Caco-2 (cell line): ENCODE measurements at regions not wholly inside any gene's neighbourhood (a gene's known extent, or its start where the extent isn't known, plus 50 kb on each side); places are given as distances from the start of the nearest gene placed in this dataset.

Source experiments
- BruUV-seq: library from RNA; stranded (reverse); fragments of 400-500 nt; replicated peaks from 2 replicates; lab custom pipeline; 2021; lab: Mats Ljungman, UMichigan
- CTCF ChIA-PET: fragments of 300-600 bp; sonication (Branson Sonifier 250); formaldehyde crosslinking; loops from one replicate; lab custom pipeline; 2022; ENCODE audit warnings: antibody characterized with exemption; lab: Charles Lee
- POLR2A ChIA-PET: fragments of 300-600 bp; sonication (Branson Sonifier 250); formaldehyde crosslinking; loops from one replicate; lab custom pipeline; 2022; ENCODE audit warnings: antibody characterized with exemption; lab: Charles Lee
- DNase-seq, 2 experiments: peaks; one replicate each; pipeline versions ENCODE4 v3.0.0 to v3.0.0-alpha.2; 2020 to 2022
- H3K27me3 ChIP-seq: replicated peaks from 2 replicates; pipeline ENCODE4 v1.6.0; 2011; ENCODE audit warnings: low read length; ENCODE audit not compliant: control insufficient read depth, insufficient read depth
- H3K36me3 ChIP-seq: 2 replicates; pipeline ENCODE4 v1.5.1; 2011; ENCODE audit warnings: low read length; ENCODE audit not compliant: control insufficient read depth, insufficient read depth
- H3K4me1 ChIP-seq: fragments of 250-450 bp; sonication (Bioruptor Pico); 2 replicates; pipeline ENCODE4 v1.5.1; 2020; ENCODE audit warnings: mild to moderate bottlenecking
- H3K4me3 ChIP-seq: 2 replicates; pipeline ENCODE4 v1.5.1; 2011; ENCODE audit warnings: low read depth, mild to moderate bottlenecking, control low read depth, low read length
- H3K9me3 ChIP-seq: fragments of 250-450 bp; sonication (Bioruptor Pico); 2 replicates; pipeline ENCODE4 v1.5.1; 2020; ENCODE audit warnings: mild to moderate bottlenecking, moderate library complexity
- H3K27ac Mint-ChIP-seq: one replicate; pipeline ENCODE4 v1.8.0; 2022; ENCODE audit warnings: mixed read lengths; ENCODE audit not compliant: unreplicated experiment
- H3K27me3 Mint-ChIP-seq: one replicate; pipeline ENCODE4 v1.8.0; 2022; ENCODE audit warnings: mixed read lengths; ENCODE audit not compliant: insufficient read depth, unreplicated experiment
- H3K36me3 Mint-ChIP-seq: one replicate; pipeline ENCODE4 v1.8.0; 2022; ENCODE audit warnings: mild to moderate bottlenecking, mixed read lengths; ENCODE audit not compliant: insufficient read depth, unreplicated experiment
- H3K4me1 Mint-ChIP-seq: one replicate; pipeline ENCODE4 v1.8.0; 2022; ENCODE audit warnings: low read depth, mixed read lengths; ENCODE audit not compliant: unreplicated experiment
- H3K4me3 Mint-ChIP-seq: one replicate; pipeline ENCODE4 v1.8.0; 2022; ENCODE audit warnings: mild to moderate bottlenecking, moderate library complexity, mixed read lengths; ENCODE audit not compliant: unreplicated experiment
- H3K9me3 Mint-ChIP-seq: one replicate; pipeline ENCODE4 v1.8.0; 2022; ENCODE audit warnings: mixed read lengths; ENCODE audit not compliant: unreplicated experiment
- CTCF ChIP-seq, 2 experiments: fragments of 200-600 bp in 1 of 2; IDR thresholded peaks; 1 replicate in 1 of 2; 2 replicates in 1 of 2; pipeline versions ENCODE4 v1.5.1 to v1.8.0; 2011 to 2022; ENCODE audit warnings: antibody characterized with exemption in 1 of 2, control low read depth in 1 of 2, inconsistent platforms in 1 of 2, low read depth in 1 of 2, low read length in 1 of 2, mild to moderate bottlenecking in 1 of 2, moderate library complexity in 1 of 2; ENCODE audit not compliant: insufficient read depth in 1 of 2, severe bottlenecking in 1 of 2, unreplicated experiment in 1 of 2
- intact Hi-C: fragments of 100-400 bp; cut with micrococcal nuclease; formaldehyde crosslinking; loops from one replicate; pipeline ENCODE4 v1.10.0; 2022; ENCODE audit not compliant: unreplicated experiment

- CTCF ChIA-PET = no interaction called here
- Histone ChIP-seq H3K36me3 (no peaks in the 10 kb centered on the region), H3K27me3 (no peaks in the 10 kb centered on the region), H3K4me1 (peaks cover 6% of the 10 kb centered on the region; the same call in 1 of the 2 replicates), H3K4me3 (no peak overlapping the region), H3K9me3 (no peaks in the 10 kb centered on the region)
- Mint-ChIP-seq H3K9me3 (no peaks in the 10 kb centered on the region), H3K27ac (no peak overlapping the region), H3K4me1 (peaks cover 7% of the 10 kb centered on the region), H3K36me3 (no peaks in the 10 kb centered on the region), H3K4me3 (no peak overlapping the region), H3K27me3 (no peaks in the 10 kb centered on the region)
- TF ChIP-seq CTCF (IDR thresholded peaks at IDR 0.05; ENCODE audit: insufficient read depth in 1 of 2, low read depth in 1 of 2, low read length in 1 of 2, severe bottlenecking in 1 of 2, unreplicated experiment in 1 of 2) = no peak
- no peak for DNase-seq
- no TSS peak for BruUV-seq
- intact Hi-C loops = no loop called here
- POLR2A ChIA-PET = no interaction called here
Measured at GRCh38 chr13:58594747-58595600, 963.4 kb downstream of the PCDH17 start.

- no peak overlapping the region for H3K4me3 ChIP-seq
- no peaks in the 10 kb centered on the region for H3K36me3 ChIP-seq
- no peaks in the 10 kb centered on the region for H3K9me3 Mint-ChIP-seq
- CTCF ChIA-PET = no interaction called here
- POLR2A ChIA-PET = no interaction called here
- H3K4me3 Mint-ChIP-seq = no peak overlapping the region
- peaks cover 4% of the 10 kb centered on the region for H3K27me3 Mint-ChIP-seq
- H3K36me3 Mint-ChIP-seq = no peaks in the 10 kb centered on the region
- H3K9me3 ChIP-seq = no peaks in the 10 kb centered on the region
- no peak for DNase-seq
- no peak overlapping the region for H3K27ac Mint-ChIP-seq
- intact Hi-C loops = no loop called here
- BruUV-seq = no TSS peak
- peaks cover 6% of the 10 kb centered on the region; the same call in 1 of the 2 replicates for H3K4me1 ChIP-seq
- no peak for TF ChIP-seq CTCF (IDR thresholded peaks at IDR 0.05; ENCODE audit: insufficient read depth in 1 of 2, low read depth in 1 of 2, low read length in 1 of 2, severe bottlenecking in 1 of 2, unreplicated experiment in 1 of 2)
- H3K4me1 Mint-ChIP-seq = peaks cover 7% of the 10 kb centered on the region
- H3K27me3 ChIP-seq = no peaks in the 10 kb centered on the region
Measured at GRCh38 chr13:58597552-58597951, 966.0 kb downstream of the PCDH17 start.

GRCh38 chr13:58598241-58598640 is 966.7 kb downstream of the PCDH17 start:
- no peak overlapping the region for H3K27ac Mint-ChIP-seq
- POLR2A ChIA-PET = no interaction called here
- H3K36me3 Mint-ChIP-seq = no peaks in the 10 kb centered on the region
- CTCF ChIA-PET = no interaction called here
- H3K9me3 ChIP-seq = no peaks in the 10 kb centered on the region
- H3K27me3 Mint-ChIP-seq = peaks cover 4% of the 10 kb centered on the region
- intact Hi-C loops = no loop called here
- no peaks in the 10 kb centered on the region for H3K36me3 ChIP-seq
- H3K4me3 Mint-ChIP-seq = no peak overlapping the region
- H3K9me3 Mint-ChIP-seq = no peaks in the 10 kb centered on the region
- H3K4me1 ChIP-seq = peaks cover 6% of the 10 kb centered on the region; the same call in 1 of the 2 replicates
- no peak overlapping the region for H3K4me3 ChIP-seq
- no peak for TF ChIP-seq CTCF (IDR thresholded peaks at IDR 0.05; ENCODE audit: insufficient read depth in 1 of 2, low read depth in 1 of 2, low read length in 1 of 2, severe bottlenecking in 1 of 2, unreplicated experiment in 1 of 2)
- H3K4me1 Mint-ChIP-seq = peaks cover 7% of the 10 kb centered on the region
- no TSS peak for BruUV-seq
- peak in 1 of 2 experiments; percentile 7 for DNase-seq
- H3K27me3 ChIP-seq = no peaks in the 10 kb centered on the region
